ENCODE measurements at regions not wholly inside any gene's neighbourhood (a gene's known extent, or its start where the extent isn't known, plus 50 kb on each side); places are given as distances from the start of the nearest gene placed in this dataset.

DNA sequence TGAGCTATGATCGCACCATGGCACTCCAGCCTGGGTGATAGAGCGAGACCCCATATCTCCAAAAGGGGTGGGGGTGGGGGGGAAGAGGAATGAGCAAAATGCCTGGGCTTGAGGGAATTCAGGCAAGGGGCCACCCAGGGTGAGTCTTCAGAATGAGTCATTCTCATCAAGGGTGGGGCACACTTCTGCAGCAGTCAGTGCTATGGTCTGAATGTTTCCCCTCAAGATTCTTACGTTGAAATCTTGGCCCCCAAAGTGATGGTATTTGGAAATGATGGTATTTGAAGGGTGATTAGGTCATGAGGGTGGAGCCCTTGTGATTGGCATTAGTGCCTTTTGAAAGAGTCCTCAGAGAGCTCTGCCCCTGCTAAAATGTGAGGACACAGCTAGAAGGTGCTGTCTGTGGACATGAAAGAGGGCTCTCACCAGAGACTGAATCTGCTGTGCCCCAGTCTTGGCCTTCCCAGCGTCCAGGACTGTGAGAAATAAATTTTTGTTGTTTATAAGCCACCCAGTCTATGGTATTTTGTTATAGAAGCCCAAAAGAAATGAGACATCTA, 86.4 kb upstream of the THY1 start:
- TF ChIP-seq, protein P1, sequence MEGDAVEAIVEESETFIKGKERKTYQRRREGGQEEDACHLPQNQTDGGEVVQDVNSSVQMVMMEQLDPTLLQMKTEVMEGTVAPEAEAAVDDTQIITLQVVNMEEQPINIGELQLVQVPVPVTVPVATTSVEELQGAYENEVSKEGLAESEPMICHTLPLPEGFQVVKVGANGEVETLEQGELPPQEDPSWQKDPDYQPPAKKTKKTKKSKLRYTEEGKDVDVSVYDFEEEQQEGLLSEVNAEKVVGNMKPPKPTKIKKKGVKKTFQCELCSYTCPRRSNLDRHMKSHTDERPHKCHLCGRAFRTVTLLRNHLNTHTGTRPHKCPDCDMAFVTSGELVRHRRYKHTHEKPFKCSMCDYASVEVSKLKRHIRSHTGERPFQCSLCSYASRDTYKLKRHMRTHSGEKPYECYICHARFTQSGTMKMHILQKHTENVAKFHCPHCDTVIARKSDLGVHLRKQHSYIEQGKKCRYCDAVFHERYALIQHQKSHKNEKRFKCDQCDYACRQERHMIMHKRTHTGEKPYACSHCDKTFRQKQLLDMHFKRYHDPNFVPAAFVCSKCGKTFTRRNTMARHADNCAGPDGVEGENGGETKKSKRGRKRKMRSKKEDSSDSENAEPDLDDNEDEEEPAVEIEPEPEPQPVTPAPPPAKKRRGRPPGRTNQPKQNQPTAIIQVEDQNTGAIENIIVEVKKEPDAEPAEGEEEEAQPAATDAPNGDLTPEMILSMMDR (conservative IDR thresholded peaks at IDR 0.05; ENCODE audit: low read length) = no peak
- no peak for TF ChIP-seq EZH2phosphoT487 (IDR thresholded peaks at IDR 0.05; ENCODE audit: borderline replicate concordance, low read depth, low read length)

Measured in OCI-LY7 (cell line).